SK-N-SH (cell line): ENCODE measurements at regions not wholly inside any gene's neighbourhood (a gene's known extent, or its start where the extent isn't known, plus 50 kb on each side); places are given as distances from the start of the nearest gene placed in this dataset.

Source experiments
- CTCF ChIA-PET: fragments of 300-600, 350-600 bp; formaldehyde crosslinking; extraction: SDS; loops from one replicate; lab custom pipeline; 2021; lab: Yijun Ruan, JAX
- POLR2A ChIA-PET: fragments of 350-600 bp; sonication (Branson Sonifier 250); formaldehyde crosslinking; extraction: SDS; loops from one replicate; lab custom pipeline; 2020; ENCODE audit warnings: antibody characterized with exemption, inconsistent platforms; lab: Yijun Ruan, JAX
- DNase-seq: peaks from one replicate; pipeline ENCODE4 v3.0.0; 2012
- H2AFZ ChIP-seq: fragments of 200-600 bp; sonication (generic); 2 replicates; pipeline ENCODE4 v1.8.1; 2016; ENCODE audit warnings: antibody characterized with exemption, mild to moderate bottlenecking, low read depth
- H3F3A ChIP-seq: fragments of 200-600 bp; sonication (generic); replicated peaks from 2 replicates; pipeline ENCODE3; 2016; ENCODE audit warnings: antibody characterized with exemption, mild to moderate bottlenecking; ENCODE audit not compliant: insufficient read depth
- H3K27ac ChIP-seq, 2 experiments: fragments of 200-500 bp in 1 of 2; fragments of 200-600 bp in 1 of 2; sonication (Bioruptor generic) in 1 of 2; sonication (generic), shearing (Covaris generic) in 1 of 2; 2 replicates each; pipeline versions ENCODE4 v1.5.1 to v1.6.1; 2014 to 2016; ENCODE audit warnings: low read depth in 2 of 2, inconsistent platforms in 1 of 2, low read length in 1 of 2, mild to moderate bottlenecking in 1 of 2, mixed read lengths in 1 of 2
- H3K27me3 ChIP-seq: fragments of 200-600 bp; sonication (generic), shearing (Covaris generic); 2 replicates; pipeline ENCODE4 v1.6.1; 2016; ENCODE audit warnings: mixed run types; ENCODE audit not compliant: insufficient read depth
- H3K36me3 ChIP-seq, 2 experiments: fragments of 200-500 bp in 1 of 2; fragments of 200-600 bp in 1 of 2; sonication (Bioruptor generic) in 1 of 2; sonication (generic) in 1 of 2; replicated peaks in 1 of 2; 2 replicates each; pipeline versions ENCODE3 to v1.5.1; 2014 to 2016; ENCODE audit warnings: low read length in 1 of 2, mild to moderate bottlenecking in 1 of 2; ENCODE audit not compliant: insufficient read depth in 2 of 2, control insufficient read depth in 1 of 2
- H3K4me1 ChIP-seq, 2 experiments: fragments of 200-500 bp in 1 of 2; fragments of 200-600 bp in 1 of 2; sonication (Bioruptor generic) in 1 of 2; sonication (generic), shearing (Covaris generic) in 1 of 2; 2 replicates each; pipeline versions ENCODE4 v1.5.1 to v1.6.1; 2014 to 2016; ENCODE audit warnings: low read depth in 1 of 2, low read length in 1 of 2, mixed run types in 1 of 2; ENCODE audit not compliant: insufficient read depth in 2 of 2, control insufficient read depth in 1 of 2
- H3K4me2 ChIP-seq: fragments of 200-600 bp; sonication (generic), shearing (Covaris generic); 2 replicates; pipeline ENCODE4 v1.6.1; 2017; ENCODE audit warnings: mixed run types
- H3K4me3 ChIP-seq, 2 experiments: fragments of 200-500 bp in 1 of 2; fragments of 200-600 bp in 1 of 2; sonication (Bioruptor generic) in 1 of 2; sonication (generic), shearing (Covaris generic) in 1 of 2; 2 replicates each; pipeline versions ENCODE4 v1.5.1 to v1.8.1; 2014 to 2016; ENCODE audit warnings: low read depth in 2 of 2, inconsistent platforms in 1 of 2, low read length in 1 of 2, mild to moderate bottlenecking in 1 of 2, mixed read lengths in 1 of 2, moderate library complexity in 1 of 2
- H3K79me2 ChIP-seq: fragments of 200-600 bp; sonication (generic); 2 replicates; pipeline ENCODE4 v1.8.1; 2017; ENCODE audit warnings: mild to moderate bottlenecking; ENCODE audit not compliant: insufficient read depth
- H3K9ac ChIP-seq: fragments of 200-600 bp; sonication (generic); 2 replicates; pipeline ENCODE4 v1.6.1; 2017; ENCODE audit warnings: mixed run types
- H3K9me2 ChIP-seq: fragments of 200-600 bp; sonication (generic); 2 replicates; pipeline ENCODE4 v1.6.1; 2017; ENCODE audit warnings: mixed run types
- H3K9me3 ChIP-seq: fragments of 200-600 bp; sonication (generic); 2 replicates; pipeline ENCODE4 v1.6.1; 2017; ENCODE audit warnings: mixed run types, mild to moderate bottlenecking, moderate library complexity
- H4K20me1 ChIP-seq: fragments of 200-600 bp; sonication (generic); 2 replicates; pipeline ENCODE4 v1.6.1; 2017; ENCODE audit warnings: mild to moderate bottlenecking, mixed run types; ENCODE audit not compliant: insufficient read depth
- ELF1 ChIP-seq: IDR thresholded peaks from 2 replicates; pipeline ENCODE4 v1.4.0; 2012
- GATA2 ChIP-seq: sonication (generic); formaldehyde crosslinking; IDR thresholded peaks from 2 replicates; pipeline ENCODE4 v1.5.0; 2020; ENCODE audit warnings: mild to moderate bottlenecking, missing genetic modification reagents
- NRF1 ChIP-seq: IDR thresholded peaks from 2 replicates; pipeline ENCODE4 v1.6.1; 2012; ENCODE audit warnings: low read depth, mild to moderate bottlenecking, low read length
- WGBS: methylation state at CpG from one replicate; pipeline ENCODE4 v1.1.6; 2017; ENCODE audit warnings: low lambda C conversion rate; 5-methylcytosine and 5-hydroxymethylcytosine counted together
- TF ChIP-seq, protein P1 (sequence below): fragments of 150-350 bp; IDR thresholded peaks from 2 replicates; pipeline ENCODE4 v1.6.1; 2016; ENCODE audit warnings: mild to moderate bottlenecking, low read depth, low read length
- TF ChIP-seq, protein P2 (sequence below): IDR thresholded peaks from 2 replicates; pipeline ENCODE4 v1.4.0; 2012; ENCODE audit warnings: low read depth, borderline replicate concordance
- TF ChIP-seq, protein P3 (sequence below): IDR thresholded peaks from 2 replicates; pipeline ENCODE4 v1.6.1; 2012; ENCODE audit warnings: mild to moderate bottlenecking, low read depth, low read length, moderate library complexity

DNA sequence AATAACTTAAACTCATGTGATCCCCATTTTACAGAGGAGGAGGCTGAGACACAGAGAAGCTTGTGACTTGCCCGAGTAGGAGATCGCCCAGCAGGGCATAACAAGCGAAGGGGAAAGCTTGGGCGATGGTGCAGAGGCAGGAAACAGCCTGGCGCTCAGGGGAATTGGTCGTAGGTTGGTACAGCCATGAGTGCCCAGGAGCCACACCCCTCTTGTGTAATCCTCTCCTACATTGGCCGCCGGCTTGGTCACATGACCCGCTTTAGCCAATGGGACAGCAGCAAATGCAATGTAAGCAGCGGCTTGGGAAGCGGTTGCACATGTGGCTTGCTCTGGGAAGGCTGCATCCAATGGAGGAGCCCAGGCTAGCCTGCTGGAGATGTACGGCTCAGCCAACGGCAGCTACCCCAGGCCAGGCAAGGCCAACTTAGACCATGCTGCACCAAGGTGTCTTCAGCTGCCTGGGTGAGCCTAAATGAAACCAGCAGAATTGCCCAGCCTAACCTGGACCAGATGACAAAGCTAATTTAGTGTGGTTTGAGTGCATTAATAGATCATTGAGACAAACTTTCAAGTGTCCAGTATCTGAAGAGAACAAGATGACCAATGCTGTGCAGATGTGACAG is 50.3 kb upstream of the SLC6A6 start:
- ChIA-PET CTCF (interaction anchor here (1.5 to 2.2 kb wide), 2 partner anchors 18 to 91 kb away, joined by 4 to 8 read pairs; no protein-coding TSS in a partner anchor), POLR2A (interaction anchor here (0.6 kb wide), 1 partner anchor 799 kb away, joined by 3 read pairs; no protein-coding TSS in a partner anchor)
- no peak overlapping the region for H3K4me3 ChIP-seq
- no peaks in the 10 kb centered on the region; a peak in 1 of 4 replicates for H3K4me1 ChIP-seq
- H3K27me3 ChIP-seq, result peaks cover 13% of the 10 kb centered on the region; the same call in 1 of the 2 replicates
- no peaks in the 10 kb centered on the region for H3K9me2 ChIP-seq
- no peak overlapping the region for H2AFZ ChIP-seq
- WGBS, result 80% methylated on average over 12 of the region's 13 CpGs
- no peak overlapping the region for H3K4me2 ChIP-seq
- no peak overlapping the region for H3K9ac ChIP-seq
- no peaks in the 10 kb centered on the region for H3K9me3 ChIP-seq
- no peaks in the 10 kb centered on the region for H3K79me2 ChIP-seq
- TF ChIP-seq, protein P1, sequence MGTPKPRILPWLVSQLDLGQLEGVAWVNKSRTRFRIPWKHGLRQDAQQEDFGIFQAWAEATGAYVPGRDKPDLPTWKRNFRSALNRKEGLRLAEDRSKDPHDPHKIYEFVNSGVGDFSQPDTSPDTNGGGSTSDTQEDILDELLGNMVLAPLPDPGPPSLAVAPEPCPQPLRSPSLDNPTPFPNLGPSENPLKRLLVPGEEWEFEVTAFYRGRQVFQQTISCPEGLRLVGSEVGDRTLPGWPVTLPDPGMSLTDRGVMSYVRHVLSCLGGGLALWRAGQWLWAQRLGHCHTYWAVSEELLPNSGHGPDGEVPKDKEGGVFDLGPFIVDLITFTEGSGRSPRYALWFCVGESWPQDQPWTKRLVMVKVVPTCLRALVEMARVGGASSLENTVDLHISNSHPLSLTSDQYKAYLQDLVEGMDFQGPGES, result no peak
- TF ChIP-seq NRF1, result no peak
- TF ChIP-seq, protein P2, sequence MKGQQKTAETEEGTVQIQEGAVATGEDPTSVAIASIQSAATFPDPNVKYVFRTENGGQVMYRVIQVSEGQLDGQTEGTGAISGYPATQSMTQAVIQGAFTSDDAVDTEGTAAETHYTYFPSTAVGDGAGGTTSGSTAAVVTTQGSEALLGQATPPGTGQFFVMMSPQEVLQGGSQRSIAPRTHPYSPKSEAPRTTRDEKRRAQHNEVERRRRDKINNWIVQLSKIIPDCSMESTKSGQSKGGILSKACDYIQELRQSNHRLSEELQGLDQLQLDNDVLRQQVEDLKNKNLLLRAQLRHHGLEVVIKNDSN, result peak; percentile 80; the same call in 1 of the 2 replicates
- TF ChIP-seq GATA2 (CRISPR knock-in tag), result no peak
- TF ChIP-seq ELF1, result no peak
- TF ChIP-seq, protein P3, sequence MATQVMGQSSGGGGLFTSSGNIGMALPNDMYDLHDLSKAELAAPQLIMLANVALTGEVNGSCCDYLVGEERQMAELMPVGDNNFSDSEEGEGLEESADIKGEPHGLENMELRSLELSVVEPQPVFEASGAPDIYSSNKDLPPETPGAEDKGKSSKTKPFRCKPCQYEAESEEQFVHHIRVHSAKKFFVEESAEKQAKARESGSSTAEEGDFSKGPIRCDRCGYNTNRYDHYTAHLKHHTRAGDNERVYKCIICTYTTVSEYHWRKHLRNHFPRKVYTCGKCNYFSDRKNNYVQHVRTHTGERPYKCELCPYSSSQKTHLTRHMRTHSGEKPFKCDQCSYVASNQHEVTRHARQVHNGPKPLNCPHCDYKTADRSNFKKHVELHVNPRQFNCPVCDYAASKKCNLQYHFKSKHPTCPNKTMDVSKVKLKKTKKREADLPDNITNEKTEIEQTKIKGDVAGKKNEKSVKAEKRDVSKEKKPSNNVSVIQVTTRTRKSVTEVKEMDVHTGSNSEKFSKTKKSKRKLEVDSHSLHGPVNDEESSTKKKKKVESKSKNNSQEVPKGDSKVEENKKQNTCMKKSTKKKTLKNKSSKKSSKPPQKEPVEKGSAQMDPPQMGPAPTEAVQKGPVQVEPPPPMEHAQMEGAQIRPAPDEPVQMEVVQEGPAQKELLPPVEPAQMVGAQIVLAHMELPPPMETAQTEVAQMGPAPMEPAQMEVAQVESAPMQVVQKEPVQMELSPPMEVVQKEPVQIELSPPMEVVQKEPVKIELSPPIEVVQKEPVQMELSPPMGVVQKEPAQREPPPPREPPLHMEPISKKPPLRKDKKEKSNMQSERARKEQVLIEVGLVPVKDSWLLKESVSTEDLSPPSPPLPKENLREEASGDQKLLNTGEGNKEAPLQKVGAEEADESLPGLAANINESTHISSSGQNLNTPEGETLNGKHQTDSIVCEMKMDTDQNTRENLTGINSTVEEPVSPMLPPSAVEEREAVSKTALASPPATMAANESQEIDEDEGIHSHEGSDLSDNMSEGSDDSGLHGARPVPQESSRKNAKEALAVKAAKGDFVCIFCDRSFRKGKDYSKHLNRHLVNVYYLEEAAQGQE, result no peak
- no peaks in the 10 kb centered on the region for H4K20me1 ChIP-seq
- DNase-seq, result peak; percentile 66
- H3K27ac ChIP-seq, result no peak overlapping the region
- no peaks in the 10 kb centered on the region for H3K36me3 ChIP-seq
- H3F3A ChIP-seq, result no peaks in the 10 kb centered on the region
